Fibroblast of lung (primary cell): ENCODE measurements at regions not wholly inside any gene's neighbourhood (a gene's known extent, or its start where the extent isn't known, plus 50 kb on each side); places are given as distances from the start of the nearest gene placed in this dataset.

Experiments
- EZH2 ChIP-seq: IDR thresholded peaks from 2 replicates; pipeline ENCODE4 v1.5.1; 2012; ENCODE audit warnings: low read length, control low read depth, mild to moderate bottlenecking; ENCODE audit errors: missing control alignments
- TF ChIP-seq, protein P1 (sequence below), 2 donors: IDR thresholded peaks in 1 of 2; conservative IDR thresholded peaks in 1 of 2; 1 replicate in 1 of 2; 2 replicates in 1 of 2; pipeline ENCODE4 v1.5.1; 2011 to 2012; ENCODE audit warnings: low read length in 2 of 2, control low read depth in 1 of 2, inconsistent platforms in 1 of 2, low read depth in 1 of 2, mild to moderate bottlenecking in 1 of 2

DNA sequence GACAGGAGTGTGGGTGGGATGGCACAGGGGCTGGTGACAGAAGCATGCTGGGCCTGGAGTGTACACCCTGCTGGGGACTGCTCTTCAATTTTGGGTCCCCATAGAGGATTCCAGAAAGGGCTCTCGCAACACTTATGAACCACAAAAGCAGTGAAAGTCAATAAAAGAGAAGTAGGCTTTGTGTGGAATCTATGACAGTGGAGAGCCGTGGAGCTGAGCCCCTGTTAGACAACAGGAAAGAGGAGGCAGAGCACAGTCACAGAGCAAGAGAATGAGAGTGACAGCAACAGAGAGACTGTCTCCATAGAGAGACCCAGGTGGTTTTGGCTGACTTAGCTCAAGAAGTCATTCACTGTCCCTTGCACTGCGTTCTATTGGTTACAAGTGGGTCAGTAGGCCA is 135.1 kb upstream of the ATP6AP2 start:
- TF ChIP-seq, protein P1, sequence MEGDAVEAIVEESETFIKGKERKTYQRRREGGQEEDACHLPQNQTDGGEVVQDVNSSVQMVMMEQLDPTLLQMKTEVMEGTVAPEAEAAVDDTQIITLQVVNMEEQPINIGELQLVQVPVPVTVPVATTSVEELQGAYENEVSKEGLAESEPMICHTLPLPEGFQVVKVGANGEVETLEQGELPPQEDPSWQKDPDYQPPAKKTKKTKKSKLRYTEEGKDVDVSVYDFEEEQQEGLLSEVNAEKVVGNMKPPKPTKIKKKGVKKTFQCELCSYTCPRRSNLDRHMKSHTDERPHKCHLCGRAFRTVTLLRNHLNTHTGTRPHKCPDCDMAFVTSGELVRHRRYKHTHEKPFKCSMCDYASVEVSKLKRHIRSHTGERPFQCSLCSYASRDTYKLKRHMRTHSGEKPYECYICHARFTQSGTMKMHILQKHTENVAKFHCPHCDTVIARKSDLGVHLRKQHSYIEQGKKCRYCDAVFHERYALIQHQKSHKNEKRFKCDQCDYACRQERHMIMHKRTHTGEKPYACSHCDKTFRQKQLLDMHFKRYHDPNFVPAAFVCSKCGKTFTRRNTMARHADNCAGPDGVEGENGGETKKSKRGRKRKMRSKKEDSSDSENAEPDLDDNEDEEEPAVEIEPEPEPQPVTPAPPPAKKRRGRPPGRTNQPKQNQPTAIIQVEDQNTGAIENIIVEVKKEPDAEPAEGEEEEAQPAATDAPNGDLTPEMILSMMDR (conservative IDR thresholded peaks at IDR 0.05 in 1 of 2, IDR thresholded peaks at IDR 0.05 in 1 of 2; ENCODE audit: low read depth in 1 of 2, low read length in 2 of 2), result no peak
- TF ChIP-seq EZH2, result no peak
